HG02885 (cell line): ENCODE measurements at regions not wholly inside any gene's neighbourhood (a gene's known extent, or its start where the extent isn't known, plus 50 kb on each side); places are given as distances from the start of the nearest gene placed in this dataset.
"Not testable (repeated sequence)": the region's sequence is repeated elsewhere in the genome, so short reads cannot be mapped to it uniquely, and the experiment has no call there.

Experiments used
- ATAC-seq: cut with Tn5 transposase; IDR thresholded peaks from one replicate; pipeline ENCODE4 v1.9.1; 2021; ENCODE audit warnings: mild to moderate bottlenecking; ENCODE audit not compliant: unreplicated experiment, poor library complexity

DNA sequence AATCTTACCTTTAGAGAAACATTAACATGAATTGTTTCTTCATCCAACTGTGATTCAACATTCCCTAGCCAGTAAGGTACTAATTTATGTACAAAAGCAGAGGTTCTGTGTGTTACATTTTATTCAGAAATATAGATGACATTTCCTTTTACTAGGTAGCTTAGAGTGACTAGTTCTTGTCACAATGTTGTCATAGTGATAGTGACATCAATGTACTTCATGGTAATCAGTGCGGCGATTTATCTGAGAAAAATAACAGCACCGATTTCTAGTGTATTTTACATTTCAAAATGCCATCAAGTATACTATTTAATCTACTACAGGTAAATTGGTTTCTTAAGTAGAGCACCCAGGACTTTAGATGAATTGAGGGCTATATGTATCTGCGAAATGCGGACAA, 72.1 kb upstream of the DGKB start:
- ATAC-seq, result no peak

DNA sequence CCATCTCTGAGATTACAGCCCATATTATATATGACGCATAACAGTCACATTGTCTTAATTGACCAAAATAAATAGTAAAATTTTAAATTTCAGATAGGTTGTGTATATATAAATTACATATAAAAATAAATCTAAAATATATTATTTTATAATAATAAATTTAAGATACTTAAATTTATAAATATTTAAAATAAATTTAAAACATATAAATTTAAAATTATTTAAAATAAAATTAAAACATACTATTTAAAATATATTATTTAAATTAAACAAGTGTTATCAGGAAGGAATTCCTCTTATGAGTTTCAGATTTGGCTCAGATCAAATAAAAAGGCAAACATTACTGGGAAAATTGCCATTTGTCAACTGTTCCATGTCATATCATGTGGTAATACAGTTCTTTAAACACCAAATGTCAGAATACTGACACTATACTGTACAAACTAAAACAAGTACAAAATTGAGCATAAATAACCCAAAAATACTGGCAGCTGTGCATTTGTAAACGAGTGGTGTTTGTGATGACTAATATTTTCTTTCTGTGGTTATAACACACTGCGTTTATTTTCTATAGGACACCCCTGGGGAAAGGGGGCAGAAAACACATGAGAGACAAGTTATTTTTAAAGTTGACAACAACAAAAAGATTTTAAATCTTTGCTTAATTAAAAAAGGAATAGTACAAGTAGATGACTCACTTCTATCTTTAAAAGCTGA, 71.3 kb upstream of the DGKB start:
- ATAC-seq, result no peak

DNA sequence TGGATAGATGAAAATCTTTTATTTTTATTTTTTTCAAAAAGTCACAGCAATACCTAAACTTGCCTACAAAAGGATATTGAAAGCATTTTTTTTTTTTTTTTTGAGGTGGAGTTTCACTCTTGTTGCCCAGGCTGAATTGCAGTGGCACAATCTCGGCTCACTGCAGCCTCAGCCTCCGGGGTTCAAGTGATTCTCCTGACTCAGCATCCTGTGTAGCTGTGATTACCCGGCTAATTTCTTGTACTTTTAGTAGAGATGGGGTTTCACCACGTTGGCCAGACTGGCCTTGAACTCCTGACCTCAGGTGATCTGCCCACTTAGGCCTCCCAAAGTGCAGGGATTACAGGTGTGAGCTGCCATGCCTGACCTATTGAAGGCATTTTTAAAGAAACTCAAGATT, 69.1 kb upstream of the DGKB start:
- ATAC-seq, result not testable (repeated sequence)

DNA sequence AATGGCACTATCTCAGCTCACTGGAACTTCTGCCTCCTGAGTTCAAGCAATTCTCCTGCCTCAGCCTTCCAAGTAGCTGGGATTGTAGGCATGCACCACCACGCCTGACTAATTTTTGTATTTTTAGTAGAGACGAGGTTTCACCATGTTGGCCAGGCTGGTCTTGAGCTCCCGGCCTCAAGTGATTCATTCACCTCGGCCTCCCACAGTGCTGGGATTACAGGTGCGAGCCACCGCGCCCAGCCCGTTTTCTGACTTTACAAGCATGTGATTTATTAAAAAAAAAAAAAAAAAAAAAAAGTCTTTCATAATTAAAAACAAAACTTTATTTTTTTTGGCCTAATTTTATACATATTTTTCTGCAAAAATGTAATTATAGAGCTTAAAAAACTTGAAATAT, 64.8 kb upstream of the DGKB start:
- ATAC-seq, result not testable (repeated sequence)

DNA sequence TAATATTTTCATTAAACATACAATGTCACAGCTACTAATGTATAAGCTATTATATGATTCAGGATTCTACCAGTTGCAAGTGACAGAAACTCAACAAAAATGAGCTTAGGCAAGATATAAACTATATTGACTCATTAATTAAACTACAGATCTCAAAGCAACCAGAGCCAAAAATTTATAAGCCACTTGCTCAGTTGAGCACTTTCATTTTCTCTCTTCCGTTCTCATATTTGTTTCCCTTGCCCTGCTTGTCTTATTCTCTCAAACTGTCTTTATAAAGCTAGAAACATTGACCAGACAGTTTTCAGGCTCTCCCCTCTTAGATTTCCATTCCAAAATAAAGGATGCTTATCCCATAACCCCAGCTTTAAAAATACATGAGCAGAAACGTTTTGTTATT, 60.2 kb upstream of the DGKB start:
- ATAC-seq, result no peak

DNA sequence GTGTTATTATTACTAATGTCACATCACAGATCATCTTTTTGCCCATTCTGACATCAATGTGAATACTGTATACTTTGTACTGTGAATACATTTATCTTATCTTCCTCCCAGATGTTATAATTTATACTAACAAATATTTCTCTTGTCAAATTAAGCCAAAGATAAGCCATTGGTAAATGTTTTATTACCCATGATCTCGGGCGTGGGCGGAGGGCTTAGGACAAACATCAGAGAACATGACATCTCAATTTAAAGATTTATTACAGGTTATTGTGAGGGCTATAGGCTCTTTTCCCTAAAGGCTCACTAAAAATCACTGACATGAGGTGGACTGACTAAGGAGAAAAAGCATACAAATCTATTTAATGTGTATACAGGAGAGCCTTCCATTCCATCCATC, 58.2 kb upstream of the DGKB start:
- ATAC-seq, result no peak

DNA sequence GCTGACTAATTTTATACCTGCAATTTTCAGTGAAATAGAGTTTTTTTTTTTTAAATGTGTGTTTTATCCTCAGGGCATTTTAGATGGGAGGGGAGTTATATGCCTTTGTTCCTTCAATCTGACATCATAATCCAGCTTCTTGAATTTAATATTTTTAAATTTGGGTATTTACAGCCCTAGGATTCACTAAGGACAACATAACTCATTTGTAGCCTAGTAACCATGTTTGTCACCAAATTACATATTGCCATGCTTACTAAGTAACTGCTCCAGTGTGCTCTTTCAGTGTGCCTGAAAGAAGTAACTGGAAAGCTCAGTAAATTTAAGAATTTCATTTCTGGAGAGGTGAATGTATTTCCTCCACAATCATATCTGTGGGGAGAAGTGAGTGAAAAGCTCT, 56.8 kb upstream of the DGKB start:
- ATAC-seq, result no peak

DNA sequence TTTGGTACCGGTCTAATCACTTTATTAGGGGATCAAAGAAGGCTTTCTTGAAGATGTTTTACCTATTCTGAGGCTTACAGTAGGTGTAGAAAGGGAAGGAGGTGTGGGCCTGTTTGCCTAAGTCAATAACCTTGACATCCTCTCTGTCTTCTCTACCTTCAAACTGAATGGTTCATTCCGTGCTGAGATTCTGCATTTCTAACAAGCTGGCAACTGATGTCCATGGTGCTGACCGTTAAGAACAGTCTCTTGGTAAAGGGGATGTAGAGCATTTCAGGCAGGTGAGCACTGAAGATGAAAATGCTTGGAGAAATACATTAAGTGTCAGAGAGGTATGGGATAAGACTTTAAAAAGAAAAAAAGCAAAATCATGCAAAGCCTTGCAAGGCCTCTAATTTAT, 51.5 kb upstream of the DGKB start:
- no peak for ATAC-seq
